Liver (tissue), 8 donors: ENCODE measurements at regions not wholly inside any gene's neighbourhood (a gene's known extent, or its start where the extent isn't known, plus 50 kb on each side); places are given as distances from the start of the nearest gene placed in this dataset.

Experiments
- DNase-seq: peaks from one replicate; pipeline ENCODE4 v3.0.0-alpha.2; 2017; ENCODE audit warnings: low spot score
- H3K27ac ChIP-seq, 2 donors: one replicate each; pipeline ENCODE4 v1.7.0; 2013; ENCODE audit warnings: inconsistent platforms in 2 of 2, low read length in 2 of 2, control low read depth in 1 of 2, low read depth in 1 of 2, mild to moderate bottlenecking in 1 of 2
- H3K27me3 ChIP-seq, 4 donors: one replicate each; pipeline versions ENCODE4 v1.6.1 to v1.7.0; 2013; ENCODE audit warnings: low read length in 3 of 4, inconsistent platforms in 1 of 4, mild to moderate bottlenecking in 1 of 4, moderate library complexity in 1 of 4; ENCODE audit not compliant: control insufficient read depth in 4 of 4, insufficient read depth in 4 of 4
- H3K36me3 ChIP-seq, 4 donors: one replicate each; pipeline versions ENCODE4 v1.6.1 to v1.7.0; 2013; ENCODE audit warnings: low read length in 3 of 4, mild to moderate bottlenecking in 3 of 4, low read depth in 1 of 4, moderate library complexity in 1 of 4; ENCODE audit not compliant: control insufficient read depth in 4 of 4, insufficient read depth in 3 of 4
- H3K4me1 ChIP-seq, 4 donors: one replicate each; pipeline versions ENCODE4 v1.6.1 to v1.7.0; 2013; ENCODE audit warnings: low read length in 3 of 4, mild to moderate bottlenecking in 3 of 4, moderate library complexity in 1 of 4; ENCODE audit not compliant: control insufficient read depth in 4 of 4, insufficient read depth in 4 of 4
- H3K4me3 ChIP-seq, 3 donors: one replicate each; pipeline versions ENCODE4 v1.6.1 to v1.7.0; 2013; ENCODE audit warnings: low read length in 3 of 3, control low read depth in 1 of 3, low read depth in 1 of 3, mild to moderate bottlenecking in 1 of 3
- H3K9ac ChIP-seq, 2 donors: one replicate each; pipeline ENCODE4 v1.7.0; 2013; ENCODE audit warnings: low read length in 2 of 2, mild to moderate bottlenecking in 2 of 2, moderate library complexity in 2 of 2, control low read depth in 1 of 2, low read depth in 1 of 2
- H3K9me3 ChIP-seq, 4 donors: one replicate each; pipeline versions ENCODE4 v1.6.1 to v1.7.0; 2013; ENCODE audit warnings: low read length in 3 of 4; ENCODE audit not compliant: control insufficient read depth in 4 of 4
- CTCF ChIP-seq: fragments of 150-350 bp; IDR thresholded peaks from 2 replicates; pipeline ENCODE4 v1.5.1; 2017; ENCODE audit warnings: improper control_type of control experiment, low read depth, low read length; ENCODE audit not compliant: missing input control
- FOXA1 ChIP-seq: IDR thresholded peaks from 2 replicates; pipeline ENCODE4 v1.6.1; 2016; ENCODE audit warnings: antibody characterized with exemption
- FOXA2 ChIP-seq: IDR thresholded peaks from 2 replicates; pipeline ENCODE4 v1.6.1; 2016; ENCODE audit warnings: antibody characterized with exemption
- GABPA ChIP-seq, 2 donors: IDR thresholded peaks in 1 of 2; conservative IDR thresholded peaks in 1 of 2; 2 replicates each; pipeline ENCODE4 v1.6.1; 2016; ENCODE audit warnings: antibody characterized with exemption in 2 of 2, mild to moderate bottlenecking in 1 of 2, moderate library complexity in 1 of 2
- HNF4A ChIP-seq, 2 donors: conservative IDR thresholded peaks; 2 replicates each; pipeline ENCODE4 v1.6.1; 2016; ENCODE audit warnings: antibody characterized with exemption in 2 of 2, mild to moderate bottlenecking in 2 of 2
- NR2F2 ChIP-seq: IDR thresholded peaks from 2 replicates; pipeline ENCODE4 v1.6.1; 2016; ENCODE audit warnings: antibody characterized with exemption
- RAD21 ChIP-seq, 2 donors: IDR thresholded peaks; 2 replicates each; pipeline ENCODE4 v1.6.1; 2016; ENCODE audit warnings: antibody characterized with exemption in 2 of 2, mild to moderate bottlenecking in 2 of 2
- SP1 ChIP-seq: IDR thresholded peaks from 2 replicates; pipeline ENCODE4 v1.6.1; 2018; ENCODE audit warnings: antibody characterized with exemption, mild to moderate bottlenecking
- TAF1 ChIP-seq: conservative IDR thresholded peaks from 2 replicates; pipeline ENCODE4 v1.6.1; 2016; ENCODE audit warnings: antibody characterized with exemption, mild to moderate bottlenecking
- YY1 ChIP-seq: IDR thresholded peaks from 2 replicates; pipeline ENCODE4 v1.6.1; 2016; ENCODE audit warnings: antibody characterized with exemption, mild to moderate bottlenecking
- WGBS: extraction: QIAGEN DNeasy Blood & Tissue Kit; methylation state at CpG from one replicate; pipeline ENCODE4 v1.1.7; 2013; 5-methylcytosine and 5-hydroxymethylcytosine counted together
- TF ChIP-seq, protein P1 (sequence below): IDR thresholded peaks from 2 replicates; pipeline ENCODE4 v1.6.1; 2016; ENCODE audit warnings: antibody characterized with exemption
- TF ChIP-seq, protein P2 (sequence below): IDR thresholded peaks from 2 replicates; pipeline ENCODE4 v1.6.1; 2016; ENCODE audit warnings: antibody characterized with exemption
- donor health status: healthy.
- donor health status: healthy.
- donor health status: healthy.
- donor health status: healthy.
- donor health status: healthy.

DNA sequence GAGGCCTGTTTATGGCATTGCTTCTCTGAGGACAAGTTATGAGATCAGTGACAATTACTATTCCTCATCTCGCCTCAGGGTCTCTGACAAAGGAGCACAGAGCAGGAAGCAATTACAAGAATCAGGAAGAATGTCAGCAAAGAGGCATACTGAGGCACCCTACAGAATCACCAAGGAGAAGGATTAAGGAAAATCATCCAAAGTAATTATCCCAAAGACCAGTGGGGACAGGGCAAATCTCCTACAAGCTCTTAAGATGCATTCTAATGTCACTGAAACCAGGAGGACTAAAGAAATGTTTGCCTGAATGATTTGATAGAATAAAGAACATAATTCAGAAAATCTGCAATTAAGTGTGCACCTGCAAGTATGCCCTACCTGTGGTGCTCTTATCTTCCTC, 206.2 kb downstream of the RCHY1 start:
- 69% methylated on average over 1 of the region's 1 CpG for WGBS
- Histone ChIP-seq H3K27ac (no peak overlapping the region), H3K4me3 (no peak overlapping the region), H3K9me3 (peaks cover 0 to 7% (median 2%) of the 10 kb centered on the region in 4 donors), H3K36me3 (no peaks in the 10 kb centered on the region), H3K9ac (no peak overlapping the region), H3K27me3 (no peaks in the 10 kb centered on the region), H3K4me1 (no peaks in the 10 kb centered on the region)
- TF ChIP-seq NR2F2 (no peak), TAF1 (no peak), HNF4A (conservative IDR thresholded peaks at IDR 0.05) (no peak)
- DNase-seq: no peak

DNA sequence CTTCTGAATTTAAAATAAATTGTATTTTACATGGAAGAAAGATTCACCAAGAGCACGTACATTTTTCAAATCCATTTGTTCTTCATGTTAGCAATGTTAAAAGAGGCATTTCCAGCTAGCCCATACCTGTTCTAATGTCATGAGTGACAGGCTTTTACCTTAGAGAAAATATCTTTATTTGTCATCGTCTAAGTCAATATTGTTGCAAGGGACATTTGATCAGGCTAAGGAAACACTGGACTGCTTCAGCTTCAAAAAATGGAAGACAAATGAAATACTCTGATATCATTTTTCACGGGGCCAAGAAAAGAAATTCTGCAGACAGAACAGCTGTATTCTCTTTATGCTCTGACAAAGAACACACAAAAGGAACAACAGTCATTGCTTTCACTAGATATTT, 207.7 kb downstream of the RCHY1 start:
- Histone ChIP-seq H3K4me3 (no peak overlapping the region), H3K9ac (no peak overlapping the region), H3K27me3 (no peaks in the 10 kb centered on the region), H3K36me3 (no peaks in the 10 kb centered on the region), H3K9me3 (peaks cover 0 to 7% (median 2%) of the 10 kb centered on the region in 4 donors), H3K27ac (no peak overlapping the region), H3K4me1 (no peaks in the 10 kb centered on the region)
- WGBS: 43% methylated on average over 3 of the region's 3 CpGs
- no peak for DNase-seq
- TF ChIP-seq HNF4A (conservative IDR thresholded peaks at IDR 0.05) (no peak), YY1 (no peak)

- Histone ChIP-seq H3K27ac (no peak overlapping the region), H3K9me3 (no peaks in the 10 kb centered on the region), H3K36me3 (no peaks in the 10 kb centered on the region), H3K4me1 (no peaks in the 10 kb centered on the region), H3K9ac (no peak overlapping the region), H3K27me3 (no peaks in the 10 kb centered on the region), H3K4me3 (no peak overlapping the region)
- DNase-seq: no peak
- 76% methylated on average over 2 of the region's 2 CpGs for WGBS
- no peak for TF ChIP-seq GABPA (IDR thresholded peaks at IDR 0.05 in 1 of 2, conservative IDR thresholded peaks at IDR 0.05 in 1 of 2)
- TF ChIP-seq HNF4A (conservative IDR thresholded peaks at IDR 0.05): no peak
- TF ChIP-seq FOXA1: no peak
- no peak for TF ChIP-seq SP1
- no peak for TF ChIP-seq TAF1
- TF ChIP-seq FOXA2: no peak
- TF ChIP-seq RAD21 (IDR thresholded peaks at IDR 0.05): no peak
- TF ChIP-seq NR2F2: no peak
- TF ChIP-seq CTCF: no peak
- TF ChIP-seq, protein P1, sequence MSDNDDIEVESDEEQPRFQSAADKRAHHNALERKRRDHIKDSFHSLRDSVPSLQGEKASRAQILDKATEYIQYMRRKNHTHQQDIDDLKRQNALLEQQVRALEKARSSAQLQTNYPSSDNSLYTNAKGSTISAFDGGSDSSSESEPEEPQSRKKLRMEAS: no peak
- TF ChIP-seq, protein P2, sequence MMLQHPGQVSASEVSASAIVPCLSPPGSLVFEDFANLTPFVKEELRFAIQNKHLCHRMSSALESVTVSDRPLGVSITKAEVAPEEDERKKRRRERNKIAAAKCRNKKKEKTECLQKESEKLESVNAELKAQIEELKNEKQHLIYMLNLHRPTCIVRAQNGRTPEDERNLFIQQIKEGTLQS: no peak
Measured at GRCh38 chr4:75302648-75303047, 211.6 kb downstream of the RCHY1 start.

- TF ChIP-seq RAD21 (IDR thresholded peaks at IDR 0.05) (peak; percentile 39 to 49), FOXA2 (no peak)
- Histone ChIP-seq H3K4me1 (no peaks in the 10 kb centered on the region), H3K9me3 (no peaks in the 10 kb centered on the region), H3K27me3 (no peaks in the 10 kb centered on the region), H3K36me3 (no peaks in the 10 kb centered on the region), H3K27ac (no peak overlapping the region), H3K4me3 (no peak overlapping the region), H3K9ac (no peak overlapping the region)
- DNase-seq: no peak
- 46% methylated on average over 7 of the region's 7 CpGs for WGBS
Measured at GRCh38 chr4:75289914-75290582, 224.2 kb downstream of the RCHY1 start.
